ENCODE measurements at regions not wholly inside any gene's neighbourhood (a gene's known extent, or its start where the extent isn't known, plus 50 kb on each side); places are given as distances from the start of the nearest gene placed in this dataset.

DNA sequence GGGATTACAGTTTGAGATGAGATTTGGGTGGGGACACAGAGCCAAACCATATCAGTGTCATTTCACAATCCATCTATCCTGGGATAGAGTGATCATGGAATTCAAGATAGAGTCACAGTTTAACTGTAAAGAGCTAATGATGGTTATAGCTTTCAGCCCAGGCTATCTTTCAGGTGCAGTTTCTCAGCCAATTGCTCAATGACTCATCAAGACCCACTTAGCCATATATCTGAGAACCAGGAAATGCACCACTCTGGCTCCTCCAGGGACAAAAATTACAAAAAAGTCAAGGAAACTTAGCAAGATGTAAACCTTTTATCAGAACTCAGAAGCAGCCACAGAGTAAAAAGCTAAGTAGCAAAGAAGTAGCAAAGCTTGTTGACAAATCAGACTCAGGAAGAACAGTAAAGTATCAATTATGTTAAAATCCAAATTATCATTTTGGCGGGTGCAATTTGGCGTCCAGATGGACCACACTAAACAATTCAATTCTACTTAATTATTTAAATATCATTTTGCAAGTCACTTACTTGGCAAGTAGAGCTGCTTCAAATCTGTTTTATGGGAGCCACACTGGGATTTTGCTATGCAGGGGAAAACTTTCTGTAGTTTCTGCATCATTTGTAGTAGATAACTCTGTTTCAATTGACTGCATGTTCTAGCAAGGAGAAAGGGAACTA, 169.4 kb downstream of the TLE1 start:
- 60 to 74% (median 63%) methylated on average over 2 of the region's 2 CpGs for WGBS, 3 donors

DNA sequence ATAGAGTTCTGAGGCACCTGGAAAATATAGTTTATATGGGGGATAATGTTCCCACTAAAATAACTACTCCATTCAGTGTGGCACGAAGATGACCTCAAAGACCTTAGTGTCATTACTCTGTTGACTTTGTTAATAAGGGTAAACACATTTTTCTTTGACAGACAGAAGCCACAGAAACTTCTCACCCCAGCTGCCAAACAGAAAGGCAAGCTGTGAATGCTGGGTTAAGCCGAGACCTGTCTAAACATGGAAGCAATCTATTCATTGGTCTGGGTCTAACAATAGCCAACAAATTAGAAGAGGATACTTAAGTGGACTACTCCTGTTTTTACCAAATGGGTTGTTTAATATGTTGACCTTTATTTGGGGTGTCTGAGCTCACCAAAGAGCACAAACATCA, 171.4 kb downstream of the TLE1 start:
- H3K36me3 ChIP-seq = no peaks in the 10 kb centered on the region
- H3K9me3 ChIP-seq = no peaks in the 10 kb centered on the region
- no peaks in the 10 kb centered on the region for H3K4me1 ChIP-seq (ENCODE audit: insufficient read depth)
- WGBS, 3 donors = 77 to 80% (median 77%) methylated on average over 2 of the region's 2 CpGs
- no peak overlapping the region for H3K27ac ChIP-seq
- no peak overlapping the region for H3K4me3 ChIP-seq
- intact Hi-C loops (cut with DNase I) = no loop called here
- no peak for TF ChIP-seq POLR2A (IDR thresholded peaks at IDR 0.05)
- no peak for DNase-seq
- no peaks in the 10 kb centered on the region for H3K27me3 ChIP-seq

More for the DNA sequence above, 169.4 kb downstream of the TLE1 start:
- Histone ChIP-seq H3K4me1 (ENCODE audit: insufficient read depth) (no peaks in the 10 kb centered on the region), H3K27me3 (no peaks in the 10 kb centered on the region), H3K9me3 (no peaks in the 10 kb centered on the region), H3K4me3 (no peak overlapping the region), H3K27ac (no peak overlapping the region), H3K36me3 (no peaks in the 10 kb centered on the region)
- intact Hi-C loops (cut with DNase I) = loop anchor here in 2 of 4 donors (5.0 to 10.0 kb wide), 2 partner anchors 167 to 325 kb away; partner anchors contain the start of gene TLE1 (in 2 of the 2)
- no peak for DNase-seq
- TF ChIP-seq, protein P1, sequence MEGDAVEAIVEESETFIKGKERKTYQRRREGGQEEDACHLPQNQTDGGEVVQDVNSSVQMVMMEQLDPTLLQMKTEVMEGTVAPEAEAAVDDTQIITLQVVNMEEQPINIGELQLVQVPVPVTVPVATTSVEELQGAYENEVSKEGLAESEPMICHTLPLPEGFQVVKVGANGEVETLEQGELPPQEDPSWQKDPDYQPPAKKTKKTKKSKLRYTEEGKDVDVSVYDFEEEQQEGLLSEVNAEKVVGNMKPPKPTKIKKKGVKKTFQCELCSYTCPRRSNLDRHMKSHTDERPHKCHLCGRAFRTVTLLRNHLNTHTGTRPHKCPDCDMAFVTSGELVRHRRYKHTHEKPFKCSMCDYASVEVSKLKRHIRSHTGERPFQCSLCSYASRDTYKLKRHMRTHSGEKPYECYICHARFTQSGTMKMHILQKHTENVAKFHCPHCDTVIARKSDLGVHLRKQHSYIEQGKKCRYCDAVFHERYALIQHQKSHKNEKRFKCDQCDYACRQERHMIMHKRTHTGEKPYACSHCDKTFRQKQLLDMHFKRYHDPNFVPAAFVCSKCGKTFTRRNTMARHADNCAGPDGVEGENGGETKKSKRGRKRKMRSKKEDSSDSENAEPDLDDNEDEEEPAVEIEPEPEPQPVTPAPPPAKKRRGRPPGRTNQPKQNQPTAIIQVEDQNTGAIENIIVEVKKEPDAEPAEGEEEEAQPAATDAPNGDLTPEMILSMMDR (IDR thresholded peaks at IDR 0.05) = no peak
- TF ChIP-seq EP300 (IDR thresholded peaks at IDR 0.05) (no peak), POLR2A (IDR thresholded peaks at IDR 0.05) (no peak)

DNA sequence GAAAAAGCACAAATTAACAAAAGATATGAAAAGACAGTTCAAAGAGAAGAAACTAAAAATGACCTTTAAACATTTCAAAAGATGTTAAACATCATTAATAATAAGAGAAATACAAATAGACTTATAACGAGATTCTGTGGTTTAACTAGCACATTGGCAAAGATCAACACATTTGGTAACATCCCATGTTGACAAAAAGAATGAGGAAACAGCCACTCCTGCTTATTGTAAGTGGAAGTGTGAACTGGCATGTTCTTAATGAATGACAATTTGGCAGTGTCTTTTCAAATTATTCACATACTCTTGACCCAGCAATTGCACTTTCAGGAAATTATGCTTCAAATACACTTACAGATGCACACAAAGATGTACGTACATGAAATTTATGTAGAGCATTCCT, 176.3 kb downstream of the TLE1 start:
- Histone ChIP-seq H3K36me3 (no peaks in the 10 kb centered on the region), H3K4me1 (ENCODE audit: insufficient read depth) (no peaks in the 10 kb centered on the region), H3K27ac (no peak overlapping the region), H3K9me3 (no peaks in the 10 kb centered on the region), H3K27me3 (no peaks in the 10 kb centered on the region), H3K4me3 (no peak overlapping the region)
- intact Hi-C loops (cut with DNase I) = no loop called here
- 45 to 54% (median 54%) methylated on average over 2 of the region's 2 CpGs for WGBS, 3 donors
- TF ChIP-seq, protein P1 (IDR thresholded peaks at IDR 0.05) = no peak
- TF ChIP-seq POLR2A (IDR thresholded peaks at IDR 0.05) (no peak), EP300 (IDR thresholded peaks at IDR 0.05) (no peak)
- DNase-seq = no peak

DNA sequence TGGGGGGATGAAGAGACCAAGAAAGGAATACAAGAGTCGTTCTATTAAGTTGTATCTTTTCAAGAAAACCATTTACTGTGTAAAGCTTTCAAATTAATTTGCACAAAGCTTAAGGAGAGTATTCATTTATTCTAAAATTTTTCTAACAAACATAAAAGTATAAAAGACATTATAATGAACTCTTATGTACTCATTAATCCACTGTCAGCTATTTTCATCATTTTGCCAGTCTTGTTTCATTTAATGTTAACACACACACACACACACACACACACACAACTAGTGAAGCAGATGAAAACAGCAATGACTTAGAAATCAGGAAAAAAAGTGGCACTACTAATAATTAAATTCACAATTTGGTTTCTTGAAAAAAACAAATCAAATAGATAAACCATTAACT, 176.7 kb downstream of the TLE1 start:
- Histone ChIP-seq H3K27ac (no peak overlapping the region), H3K4me3 (no peak overlapping the region), H3K27me3 (no peaks in the 10 kb centered on the region), H3K36me3 (no peaks in the 10 kb centered on the region), H3K4me1 (ENCODE audit: insufficient read depth) (no peaks in the 10 kb centered on the region), H3K9me3 (no peaks in the 10 kb centered on the region)
- WGBS, 3 donors = 88 to 96% (median 91%) methylated on average over 1 of the region's 1 CpG
- TF ChIP-seq EP300 (IDR thresholded peaks at IDR 0.05) = no peak
- no peak for TF ChIP-seq POLR2A (IDR thresholded peaks at IDR 0.05)
- TF ChIP-seq, protein P1 (IDR thresholded peaks at IDR 0.05) = no peak
- intact Hi-C loops (cut with DNase I) = no loop called here
- no peak for DNase-seq

DNA sequence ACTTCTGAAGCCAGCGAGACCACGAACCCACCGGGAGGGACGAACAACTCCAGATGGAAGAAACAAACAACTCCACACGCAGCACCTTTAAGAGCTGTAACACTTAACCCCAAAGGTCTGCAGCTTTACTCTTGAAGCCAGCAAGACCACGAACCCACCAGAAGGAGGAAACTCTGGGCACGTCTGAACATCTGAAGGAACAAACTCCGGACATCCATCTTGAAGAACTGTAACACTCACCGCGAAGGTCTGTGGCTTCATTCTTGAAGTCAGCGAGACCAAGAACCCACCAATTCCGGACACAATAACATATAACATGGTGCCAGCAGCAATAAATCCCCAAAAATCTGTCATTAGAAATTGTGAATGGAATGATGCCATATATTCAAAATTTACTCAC, 180.9 kb downstream of the TLE1 start:
- WGBS, 3 donors = 90 to 94% (median 93%) methylated on average over 12 of the region's 12 CpGs
- no peaks in the 10 kb centered on the region for H3K4me1 ChIP-seq (ENCODE audit: insufficient read depth)
- no peaks in the 10 kb centered on the region for H3K27me3 ChIP-seq
- intact Hi-C loops (cut with DNase I) = no loop called here
- H3K36me3 ChIP-seq = no peaks in the 10 kb centered on the region
- TF ChIP-seq, protein P1 (IDR thresholded peaks at IDR 0.05) = no peak
- TF ChIP-seq POLR2A (IDR thresholded peaks at IDR 0.05) (no peak), EP300 (IDR thresholded peaks at IDR 0.05) (no peak)
- no peak overlapping the region for H3K4me3 ChIP-seq
- H3K9me3 ChIP-seq = no peaks in the 10 kb centered on the region
- no peak for DNase-seq
- no peak overlapping the region for H3K27ac ChIP-seq
